ENCODE measurements at regions not wholly inside any gene's neighbourhood (a gene's known extent, or its start where the extent isn't known, plus 50 kb on each side); places are given as distances from the start of the nearest gene placed in this dataset.

- Histone ChIP-seq H3K36me3 (ENCODE audit: low read depth) (no peaks in the 10 kb centered on the region), H3K4me1 (replicated peaks; ENCODE audit: insufficient read depth) (no peaks in the 10 kb centered on the region), H3K4me3 (no peak overlapping the region), H3K9me3 (ENCODE audit: insufficient read depth, low read depth) (no peaks in the 10 kb centered on the region), H3K27ac (no peak overlapping the region), H3K27me3 (ENCODE audit: insufficient read depth, low read depth) (peaks cover 42% of the 10 kb centered on the region), H4K20me1 (ENCODE audit: insufficient read depth) (no peaks in the 10 kb centered on the region), H3F3A (ENCODE audit: insufficient read depth, low read depth) (no peaks in the 10 kb centered on the region), H3K79me2 (ENCODE audit: low read depth) (no peaks in the 10 kb centered on the region), H2AFZ (no peak overlapping the region), H3K9me2 (ENCODE audit: insufficient read depth) (no peaks in the 10 kb centered on the region), H3K4me2 (no peak overlapping the region)
- CTCF ChIA-PET = no interaction called here
- no peak for DNase-seq
- TF ChIP-seq CTCF (conservative IDR thresholded peaks at IDR 0.05) (no peak), EZH2 (IDR thresholded peaks at IDR 0.05; ENCODE audit: low read depth) (no peak)
- BruUV-seq (replicated peaks) = no TSS peak
- POLR2A ChIA-PET (ENCODE audit: unreplicated experiment) = no interaction called here
- intact Hi-C loops (cut with micrococcal nuclease; ENCODE audit: unreplicated experiment) = no loop called here
Observed at GRCh38 chr2:129004485-129004884, 685.8 kb upstream of the HS6ST1 start.

DNA sequence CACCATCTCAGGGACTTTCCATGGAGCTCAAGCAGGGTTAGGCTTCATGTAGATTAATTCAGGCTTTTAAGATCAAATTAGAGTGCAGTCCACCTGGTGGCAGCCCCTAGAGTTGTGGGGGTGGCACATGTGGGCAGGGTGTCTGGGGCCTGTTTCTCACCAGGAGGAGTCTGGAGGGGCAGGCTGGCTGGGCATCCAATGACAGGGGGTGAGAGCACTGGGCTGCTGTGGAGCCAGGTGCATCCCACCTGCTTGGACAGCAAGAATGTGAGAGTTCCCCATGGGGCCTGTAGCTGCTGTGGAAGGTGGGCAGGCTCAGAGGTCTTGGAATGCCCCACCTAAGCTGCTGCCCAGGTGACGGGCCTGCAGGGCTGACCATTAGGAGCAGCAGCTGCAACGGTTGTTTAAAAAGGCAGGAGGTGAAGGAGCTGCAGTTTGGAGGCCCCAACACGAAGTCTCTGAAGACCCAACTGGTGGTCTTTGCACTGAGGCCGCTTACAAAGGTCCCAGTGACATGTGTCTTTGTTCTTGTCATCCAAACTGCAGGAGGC, 686.3 kb upstream of the HS6ST1 start:
- ChIA-PET POLR2A (ENCODE audit: unreplicated experiment) (no interaction called here), CTCF (no interaction called here)
- no peaks in the 10 kb centered on the region for H4K20me1 ChIP-seq (ENCODE audit: insufficient read depth)
- no peaks in the 10 kb centered on the region for H3F3A ChIP-seq (ENCODE audit: insufficient read depth, low read depth)
- H3K4me1 ChIP-seq (replicated peaks; ENCODE audit: insufficient read depth) = no peaks in the 10 kb centered on the region
- H3K27me3 ChIP-seq (ENCODE audit: insufficient read depth, low read depth) = peaks cover 40% of the 10 kb centered on the region
- no peaks in the 10 kb centered on the region for H3K9me2 ChIP-seq (ENCODE audit: insufficient read depth)
- H3K36me3 ChIP-seq (ENCODE audit: low read depth) = no peaks in the 10 kb centered on the region
- H2AFZ ChIP-seq = no peak overlapping the region
- DNase-seq = no peak
- intact Hi-C loops (cut with micrococcal nuclease; ENCODE audit: unreplicated experiment) = no loop called here
- TF ChIP-seq CTCF (conservative IDR thresholded peaks at IDR 0.05) (no peak), EZH2 (IDR thresholded peaks at IDR 0.05; ENCODE audit: low read depth) (no peak)
- H3K79me2 ChIP-seq (ENCODE audit: low read depth) = no peaks in the 10 kb centered on the region
- BruUV-seq (replicated peaks) = no TSS peak
- no peak overlapping the region for H3K4me3 ChIP-seq
- no peaks in the 10 kb centered on the region for H3K9me3 ChIP-seq (ENCODE audit: insufficient read depth, low read depth)
- H3K4me2 ChIP-seq = no peak overlapping the region
- no peak overlapping the region for H3K27ac ChIP-seq

- H3K9me2 ChIP-seq (ENCODE audit: insufficient read depth) = no peaks in the 10 kb centered on the region
- CTCF ChIA-PET = no interaction called here
- no peak for DNase-seq
Observed at GRCh38 chr2:129006135-129006886, 687.6 kb upstream of the HS6ST1 start.

More at GRCh38 chr2:129006135-129006886, 687.6 kb upstream of the HS6ST1 start:
- Histone ChIP-seq H3K27me3 (ENCODE audit: insufficient read depth, low read depth) (peaks cover 46% of the 10 kb centered on the region), H3F3A (ENCODE audit: insufficient read depth, low read depth) (no peaks in the 10 kb centered on the region), H3K27ac (no peak overlapping the region), H3K4me1 (replicated peaks; ENCODE audit: insufficient read depth) (no peaks in the 10 kb centered on the region), H2AFZ (no peak overlapping the region), H3K79me2 (ENCODE audit: low read depth) (no peaks in the 10 kb centered on the region), H3K9me3 (ENCODE audit: insufficient read depth, low read depth) (no peaks in the 10 kb centered on the region), H4K20me1 (ENCODE audit: insufficient read depth) (no peaks in the 10 kb centered on the region), H3K36me3 (ENCODE audit: low read depth) (no peaks in the 10 kb centered on the region), H3K4me2 (no peak overlapping the region), H3K4me3 (no peak overlapping the region)
- TF ChIP-seq CTCF (conservative IDR thresholded peaks at IDR 0.05) = no peak
- no peak for TF ChIP-seq EZH2 (IDR thresholded peaks at IDR 0.05; ENCODE audit: low read depth)
- intact Hi-C loops (cut with micrococcal nuclease; ENCODE audit: unreplicated experiment) = no loop called here
- BruUV-seq (replicated peaks) = no TSS peak
- POLR2A ChIA-PET (ENCODE audit: unreplicated experiment) = no interaction called here
